ENCODE measurements at regions not wholly inside any gene's neighbourhood (a gene's known extent, or its start where the extent isn't known, plus 50 kb on each side); places are given as distances from the start of the nearest gene placed in this dataset.

GRCh38 chr2:122885436-122885835 lies 1130.0 kb downstream of the TSN start:
- TF ChIP-seq EZH2phosphoT487 (IDR thresholded peaks at IDR 0.05; ENCODE audit: low read depth) (no peak), CTCF (IDR thresholded peaks at IDR 0.05; ENCODE audit: low read depth, low read length) (no peak)
- Histone ChIP-seq H3K4me3 (ENCODE audit: low read length) (no peak overlapping the region), H3K27ac (ENCODE audit: low read length) (no peak overlapping the region), H3K27me3 (ENCODE audit: low read depth, low read length) (no peaks in the 10 kb centered on the region), H3K4me1 (ENCODE audit: low read length) (peaks cover 21% of the 10 kb centered on the region), H3K36me3 (replicated peaks; ENCODE audit: low read depth, low read length) (no peaks in the 10 kb centered on the region), H2AFZ (ENCODE audit: low read depth, low read length) (no peak overlapping the region), H3K4me2 (ENCODE audit: low read length) (no peak overlapping the region), H4K20me1 (ENCODE audit: insufficient read depth, low read length) (no peaks in the 10 kb centered on the region), H3K9ac (ENCODE audit: low read length) (no peak overlapping the region), H3K9me3 (ENCODE audit: insufficient read depth, low read length) (no peaks in the 10 kb centered on the region), H3K79me2 (ENCODE audit: low read length) (no peaks in the 10 kb centered on the region)

- TF ChIP-seq EZH2phosphoT487 (IDR thresholded peaks at IDR 0.05; ENCODE audit: low read depth) = no peak
- no peak for TF ChIP-seq CTCF (IDR thresholded peaks at IDR 0.05; ENCODE audit: low read depth, low read length)
- Histone ChIP-seq H3K4me3 (ENCODE audit: low read length) (no peak overlapping the region), H4K20me1 (ENCODE audit: insufficient read depth, low read length) (no peaks in the 10 kb centered on the region), H3K27me3 (ENCODE audit: low read depth, low read length) (no peaks in the 10 kb centered on the region), H3K79me2 (ENCODE audit: low read length) (no peaks in the 10 kb centered on the region), H3K36me3 (replicated peaks; ENCODE audit: low read depth, low read length) (no peaks in the 10 kb centered on the region), H3K4me2 (ENCODE audit: low read length) (no peak overlapping the region), H3K9ac (ENCODE audit: low read length) (no peak overlapping the region), H3K27ac (ENCODE audit: low read length) (no peak overlapping the region), H3K4me1 (ENCODE audit: low read length) (peaks cover 21% of the 10 kb centered on the region), H3K9me3 (ENCODE audit: insufficient read depth, low read length) (no peaks in the 10 kb centered on the region), H2AFZ (ENCODE audit: low read depth, low read length) (no peak overlapping the region)
Observed at GRCh38 chr2:122886479-122887145, 1131.2 kb downstream of the TSN start.

GRCh38 chr2:122899614-122900013 lies 1125.5 kb upstream of the CNTNAP5 start:
- Histone ChIP-seq H3K9me3 (ENCODE audit: insufficient read depth, low read length) (no peaks in the 10 kb centered on the region), H3K4me1 (ENCODE audit: low read length) (peaks cover 11% of the 10 kb centered on the region), H3K36me3 (replicated peaks; ENCODE audit: low read depth, low read length) (no peaks in the 10 kb centered on the region), H3K4me3 (ENCODE audit: low read length) (no peak overlapping the region), H3K27ac (ENCODE audit: low read length) (no peak overlapping the region), H2AFZ (ENCODE audit: low read depth, low read length) (no peak overlapping the region), H4K20me1 (ENCODE audit: insufficient read depth, low read length) (no peaks in the 10 kb centered on the region), H3K9ac (ENCODE audit: low read length) (no peak overlapping the region), H3K4me2 (ENCODE audit: low read length) (no peak overlapping the region), H3K27me3 (ENCODE audit: low read depth, low read length) (no peaks in the 10 kb centered on the region), H3K79me2 (ENCODE audit: low read length) (no peaks in the 10 kb centered on the region)
- TF ChIP-seq CTCF (IDR thresholded peaks at IDR 0.05; ENCODE audit: low read depth, low read length) (no peak), EZH2phosphoT487 (IDR thresholded peaks at IDR 0.05; ENCODE audit: low read depth) (no peak)

- TF ChIP-seq CTCF (IDR thresholded peaks at IDR 0.05; ENCODE audit: low read depth, low read length) (no peak), EZH2phosphoT487 (IDR thresholded peaks at IDR 0.05; ENCODE audit: low read depth) (no peak)
Observed at GRCh38 chr2:122905431-122905830, 1119.7 kb upstream of the CNTNAP5 start.

More at GRCh38 chr2:122905431-122905830, 1119.7 kb upstream of the CNTNAP5 start:
- Histone ChIP-seq H4K20me1 (ENCODE audit: insufficient read depth, low read length) (no peaks in the 10 kb centered on the region), H3K4me2 (ENCODE audit: low read length) (no peak overlapping the region), H3K27ac (ENCODE audit: low read length) (no peak overlapping the region), H3K9ac (ENCODE audit: low read length) (no peak overlapping the region), H2AFZ (ENCODE audit: low read depth, low read length) (no peak overlapping the region), H3K4me1 (ENCODE audit: low read length) (no peaks in the 10 kb centered on the region), H3K79me2 (ENCODE audit: low read length) (no peaks in the 10 kb centered on the region), H3K27me3 (ENCODE audit: low read depth, low read length) (no peaks in the 10 kb centered on the region), H3K4me3 (ENCODE audit: low read length) (no peak overlapping the region), H3K9me3 (ENCODE audit: insufficient read depth, low read length) (no peaks in the 10 kb centered on the region), H3K36me3 (replicated peaks; ENCODE audit: low read depth, low read length) (no peaks in the 10 kb centered on the region)

Data from OCI-LY3 (cell line).